ENCODE measurements at regions not wholly inside any gene's neighbourhood (a gene's known extent, or its start where the extent isn't known, plus 50 kb on each side); places are given as distances from the start of the nearest gene placed in this dataset.

DNA sequence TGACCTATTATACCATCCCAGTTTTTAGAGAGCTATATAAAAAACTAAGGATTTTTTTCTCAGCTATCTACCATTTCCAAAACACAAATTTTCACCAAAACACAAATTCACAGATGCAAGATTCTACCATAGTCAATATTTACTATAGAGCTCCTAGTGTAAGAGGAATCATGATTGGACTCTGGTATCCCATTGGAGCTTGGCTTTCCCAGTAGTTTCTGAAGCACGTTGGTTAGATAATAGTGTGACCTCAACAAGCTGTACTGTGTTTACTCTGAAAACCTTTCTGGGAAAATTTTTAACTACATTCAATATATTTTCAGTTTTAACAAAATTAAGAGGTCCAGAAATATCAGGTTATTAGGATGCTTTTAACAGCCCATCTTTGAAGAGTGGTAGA, 660.6 kb upstream of the SLC10A2 start:
- ATAC-seq (no peak), DNase-seq (no peak)
- H3K27me3 Mint-ChIP-seq: no peaks in the 10 kb centered on the region
- H3K27ac Mint-ChIP-seq: no peak overlapping the region
- H3K9me3 Mint-ChIP-seq: no peaks in the 10 kb centered on the region
- H3K36me3 Mint-ChIP-seq (ENCODE audit: low read depth): no peaks in the 10 kb centered on the region
- H3K4me1 Mint-ChIP-seq: no peaks in the 10 kb centered on the region
- H3K4me3 Mint-ChIP-seq: no peak overlapping the region

DNA sequence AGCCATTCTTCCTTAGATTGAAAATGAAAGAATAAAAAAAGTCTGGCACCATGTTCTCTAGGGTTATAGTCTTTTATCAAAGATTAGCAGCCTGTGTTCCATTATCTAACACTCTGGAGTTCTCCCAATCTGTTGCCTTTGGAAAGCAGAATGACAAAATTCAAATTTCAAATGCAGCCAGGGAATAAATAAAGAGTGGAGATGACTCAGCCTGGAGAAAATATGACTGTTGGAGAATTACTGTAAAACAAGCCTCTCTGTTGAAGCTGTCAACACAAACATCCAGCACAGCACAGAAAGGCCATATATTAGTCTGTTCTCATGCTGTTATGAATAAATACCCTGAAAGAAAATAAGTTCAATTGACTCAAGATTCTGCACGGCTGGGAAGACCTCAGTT, 650.5 kb upstream of the SLC10A2 start:
- Mint-ChIP-seq H3K27ac (no peak overlapping the region), H3K4me3 (no peak overlapping the region), H3K27me3 (no peaks in the 10 kb centered on the region), H3K36me3 (ENCODE audit: low read depth) (no peaks in the 10 kb centered on the region), H3K4me1 (no peaks in the 10 kb centered on the region), H3K9me3 (peaks cover 4% of the 10 kb centered on the region)
- ATAC-seq (no peak), DNase-seq (no peak)

DNA sequence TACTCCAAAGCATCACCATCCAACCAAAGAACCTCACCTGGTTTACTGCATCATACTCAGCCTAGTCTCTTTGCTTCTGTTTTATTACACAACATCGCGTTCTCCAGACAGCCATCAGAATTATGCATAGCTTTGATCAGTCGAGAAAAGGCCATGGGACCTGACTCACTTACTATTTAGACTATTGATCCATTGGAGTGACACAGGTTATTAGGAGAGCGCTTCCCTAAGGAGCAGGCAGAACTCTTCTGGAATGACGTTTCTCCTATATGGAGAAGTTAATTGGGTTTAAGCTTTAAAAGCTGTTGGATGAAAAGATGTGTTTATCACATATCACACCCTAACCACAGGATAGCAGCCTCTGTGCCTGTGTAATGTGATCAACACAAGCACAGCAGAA, 649.1 kb upstream of the SLC10A2 start:
- Mint-ChIP-seq H3K4me3 (no peak overlapping the region), H3K27ac (no peak overlapping the region), H3K9me3 (peaks cover 4% of the 10 kb centered on the region), H3K4me1 (no peaks in the 10 kb centered on the region), H3K27me3 (no peaks in the 10 kb centered on the region), H3K36me3 (ENCODE audit: low read depth) (no peaks in the 10 kb centered on the region)
- DNase-seq: no peak
- no peak for ATAC-seq

DNA sequence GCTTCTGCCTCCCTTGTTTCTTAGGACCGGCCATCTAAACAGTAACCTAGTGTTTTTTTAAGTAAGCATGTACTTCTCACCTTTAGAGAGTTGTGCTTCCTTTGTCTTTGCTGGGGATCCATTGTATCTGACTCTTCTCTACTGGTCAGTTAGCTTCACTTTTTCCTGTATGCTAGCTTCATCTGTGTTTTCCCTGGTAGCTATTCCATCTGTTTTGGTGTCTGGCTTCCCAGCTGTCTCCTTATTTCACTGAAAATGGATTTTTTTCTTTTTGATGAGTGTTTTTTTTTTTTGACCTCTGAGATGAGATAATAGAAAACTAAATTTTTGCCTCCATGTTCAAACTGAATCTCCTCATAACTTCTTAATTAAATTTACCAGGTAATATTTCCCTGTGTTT, 637.0 kb upstream of the SLC10A2 start:
- H3K27ac Mint-ChIP-seq: no peak overlapping the region
- no peak for DNase-seq
- H3K4me3 Mint-ChIP-seq: no peak overlapping the region
- no peak for ATAC-seq
- no peaks in the 10 kb centered on the region for H3K27me3 Mint-ChIP-seq
- peaks cover 3% of the 10 kb centered on the region for H3K9me3 Mint-ChIP-seq
- H3K4me1 Mint-ChIP-seq: no peaks in the 10 kb centered on the region
- H3K36me3 Mint-ChIP-seq (ENCODE audit: low read depth): no peaks in the 10 kb centered on the region

DNA sequence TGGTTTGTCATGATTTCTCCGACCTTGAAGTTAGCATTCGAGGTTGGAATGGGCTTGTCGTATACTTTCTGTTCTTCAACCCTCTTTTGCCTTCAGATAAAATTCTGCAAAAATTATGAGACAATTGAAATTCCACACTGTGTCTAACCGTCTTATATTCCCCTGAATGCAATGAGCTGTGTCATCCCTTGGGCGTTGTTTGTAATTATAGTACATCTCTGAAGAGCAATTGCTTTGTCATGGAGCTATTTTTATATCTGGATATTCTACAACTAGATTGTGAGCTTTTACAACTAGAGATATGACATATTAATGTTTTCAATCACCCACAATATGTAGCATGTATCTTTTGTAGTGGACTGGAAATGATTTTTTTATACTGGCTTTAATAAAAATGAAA, 631.8 kb upstream of the SLC10A2 start:
- ATAC-seq (no peak), DNase-seq (no peak)
- no peaks in the 10 kb centered on the region for H3K9me3 Mint-ChIP-seq
- no peaks in the 10 kb centered on the region for H3K27me3 Mint-ChIP-seq
- H3K4me3 Mint-ChIP-seq: no peak overlapping the region
- H3K36me3 Mint-ChIP-seq (ENCODE audit: low read depth): no peaks in the 10 kb centered on the region
- no peaks in the 10 kb centered on the region for H3K4me1 Mint-ChIP-seq
- H3K27ac Mint-ChIP-seq: no peak overlapping the region

DNA sequence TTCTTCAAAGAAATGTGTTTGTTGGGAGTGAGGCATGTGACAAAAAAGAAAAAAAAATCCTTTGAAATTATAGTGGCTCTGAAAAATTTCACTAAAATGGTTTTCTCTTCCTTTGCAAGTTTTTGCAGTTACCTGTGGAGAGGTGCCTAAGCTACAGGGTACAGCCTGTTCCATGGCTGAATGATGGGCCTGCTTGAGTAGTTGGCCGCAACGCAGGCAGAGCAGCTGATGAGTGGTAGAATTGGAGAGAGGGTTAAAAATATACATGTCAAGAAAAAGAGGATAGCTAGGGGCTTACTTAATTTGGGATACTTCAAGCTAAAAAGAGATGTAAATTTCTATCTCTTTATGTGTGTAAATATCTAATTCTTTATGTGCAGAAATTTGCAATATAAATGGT, 629.1 kb upstream of the SLC10A2 start:
- DNase-seq (no peak), ATAC-seq (no peak)
- Mint-ChIP-seq H3K36me3 (ENCODE audit: low read depth) (no peaks in the 10 kb centered on the region), H3K27ac (no peak overlapping the region), H3K4me3 (no peak overlapping the region), H3K27me3 (no peaks in the 10 kb centered on the region), H3K4me1 (no peaks in the 10 kb centered on the region), H3K9me3 (no peaks in the 10 kb centered on the region)

DNA sequence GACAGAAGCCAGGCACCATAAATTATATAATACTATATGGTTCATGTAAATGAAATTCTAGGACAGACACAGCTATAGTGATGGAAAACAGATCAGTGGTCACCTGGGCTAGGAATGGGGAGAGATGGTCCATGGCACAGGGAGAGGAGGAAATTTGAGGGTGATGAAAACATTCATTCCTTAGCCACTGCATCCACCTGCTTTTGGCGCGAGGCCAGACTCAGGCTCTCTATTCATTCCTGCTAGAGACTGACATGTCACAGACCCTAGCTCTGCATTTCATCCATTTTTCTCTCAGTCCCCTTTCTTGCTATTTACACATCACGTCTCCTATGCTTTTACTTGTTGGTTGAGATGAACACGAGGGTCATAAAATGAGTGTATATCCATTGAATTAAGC, 628.3 kb upstream of the SLC10A2 start:
- DNase-seq: no peak
- Mint-ChIP-seq H3K27ac (no peak overlapping the region), H3K36me3 (ENCODE audit: low read depth) (no peaks in the 10 kb centered on the region), H3K4me1 (no peaks in the 10 kb centered on the region), H3K4me3 (no peak overlapping the region), H3K27me3 (no peaks in the 10 kb centered on the region), H3K9me3 (no peaks in the 10 kb centered on the region)
- no peak for ATAC-seq

DNA sequence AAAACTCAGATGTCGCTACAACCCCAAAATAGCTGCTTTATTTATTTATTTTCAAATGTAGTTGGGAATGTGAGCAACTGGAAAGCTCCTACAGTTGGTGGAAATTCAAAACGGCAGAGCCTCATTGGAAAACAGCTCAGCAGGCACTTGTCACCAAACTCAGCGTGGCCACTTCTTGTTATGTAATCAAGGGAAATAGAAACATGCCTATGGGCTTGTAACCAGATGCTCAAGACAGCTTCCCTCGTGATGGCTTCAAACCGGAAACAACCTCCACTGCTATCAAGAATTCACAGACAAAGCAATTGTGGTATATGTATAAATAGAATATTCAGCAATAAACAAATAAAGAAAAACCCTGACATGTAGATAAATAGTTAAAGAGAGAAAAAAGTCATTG, 627.8 kb upstream of the SLC10A2 start:
- H3K36me3 Mint-ChIP-seq (ENCODE audit: low read depth): no peaks in the 10 kb centered on the region
- no peaks in the 10 kb centered on the region for H3K27me3 Mint-ChIP-seq
- H3K4me3 Mint-ChIP-seq: no peak overlapping the region
- ATAC-seq (no peak), DNase-seq (no peak)
- no peak overlapping the region for H3K27ac Mint-ChIP-seq
- no peaks in the 10 kb centered on the region for H3K9me3 Mint-ChIP-seq
- no peaks in the 10 kb centered on the region for H3K4me1 Mint-ChIP-seq

DNA sequence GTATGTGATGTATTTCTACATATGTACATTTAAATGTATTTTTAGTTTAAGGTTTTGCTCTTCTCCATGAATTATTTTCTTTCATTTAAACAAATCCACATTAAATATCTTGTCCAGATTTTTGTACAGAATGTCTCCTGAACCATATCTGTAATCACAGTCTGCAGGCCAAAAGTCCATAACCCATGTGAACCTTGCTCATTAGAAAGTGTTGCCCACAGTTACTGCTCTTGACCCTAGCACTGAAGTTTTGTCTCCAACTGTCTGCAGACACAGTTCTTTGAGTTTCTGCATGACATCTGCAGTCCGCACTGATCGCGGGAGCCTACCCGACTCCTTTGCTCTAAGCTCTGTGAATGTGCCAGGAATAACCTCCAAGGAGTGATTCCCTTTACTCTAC, 626.2 kb upstream of the SLC10A2 start:
- H3K4me3 Mint-ChIP-seq: no peak overlapping the region
- ATAC-seq: no peak

DNA sequence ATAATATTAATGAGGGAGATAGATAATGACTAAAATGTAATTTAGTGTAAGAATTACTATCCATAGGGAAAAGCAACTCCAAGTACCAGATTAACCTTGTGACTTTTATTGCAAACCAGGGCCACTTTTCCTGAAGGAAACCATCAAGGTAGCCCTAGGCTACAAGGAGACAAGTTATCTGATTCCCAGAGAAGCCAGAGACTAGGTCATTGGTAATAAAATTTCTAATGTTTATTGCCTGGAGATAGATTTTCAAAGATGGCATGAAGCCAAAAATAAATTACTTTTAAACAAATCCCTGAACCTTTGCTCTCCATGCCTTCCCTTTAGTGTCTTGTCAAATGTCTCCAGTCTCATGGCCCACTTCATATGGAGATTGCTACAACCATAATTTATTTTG, 610.1 kb upstream of the SLC10A2 start:
- Mint-ChIP-seq H3K36me3 (ENCODE audit: low read depth) (no peaks in the 10 kb centered on the region), H3K27me3 (no peaks in the 10 kb centered on the region), H3K27ac (no peak overlapping the region), H3K4me1 (no peaks in the 10 kb centered on the region), H3K4me3 (no peak overlapping the region), H3K9me3 (peaks cover 10% of the 10 kb centered on the region)
- no peak for ATAC-seq
- no peak for DNase-seq

More for the DNA sequence above, 626.2 kb upstream of the SLC10A2 start:
- Mint-ChIP-seq H3K36me3 (ENCODE audit: low read depth) (no peaks in the 10 kb centered on the region), H3K4me1 (no peaks in the 10 kb centered on the region), H3K27ac (no peak overlapping the region), H3K27me3 (no peaks in the 10 kb centered on the region), H3K9me3 (no peaks in the 10 kb centered on the region)
- DNase-seq: no peak

DNA sequence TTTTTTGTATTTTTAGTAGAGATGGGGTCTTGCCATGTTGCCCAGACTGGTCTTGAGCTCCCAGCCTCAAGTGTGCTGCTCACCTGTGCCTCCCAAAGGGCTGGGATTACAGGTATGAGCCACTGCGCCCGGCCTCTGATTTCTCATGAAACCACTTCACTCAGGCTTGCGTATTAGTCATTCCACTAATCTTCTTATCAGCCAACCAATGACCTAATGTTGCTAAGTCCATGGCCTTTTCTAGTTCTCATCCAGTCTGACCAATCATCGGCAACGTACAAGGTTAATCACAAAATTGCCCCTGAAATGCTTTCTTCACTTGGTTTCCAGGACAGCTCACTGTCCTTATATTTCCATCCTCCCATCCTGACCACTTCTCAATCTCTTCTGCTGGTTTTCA, 605.3 kb upstream of the SLC10A2 start:
- H3K27me3 Mint-ChIP-seq: no peaks in the 10 kb centered on the region
- ATAC-seq (no peak), DNase-seq (no peak)
- no peak overlapping the region for H3K27ac Mint-ChIP-seq
- H3K4me1 Mint-ChIP-seq: no peaks in the 10 kb centered on the region
- no peaks in the 10 kb centered on the region for H3K36me3 Mint-ChIP-seq (ENCODE audit: low read depth)
- H3K4me3 Mint-ChIP-seq: no peak overlapping the region
- peaks cover 10% of the 10 kb centered on the region for H3K9me3 Mint-ChIP-seq

DNA sequence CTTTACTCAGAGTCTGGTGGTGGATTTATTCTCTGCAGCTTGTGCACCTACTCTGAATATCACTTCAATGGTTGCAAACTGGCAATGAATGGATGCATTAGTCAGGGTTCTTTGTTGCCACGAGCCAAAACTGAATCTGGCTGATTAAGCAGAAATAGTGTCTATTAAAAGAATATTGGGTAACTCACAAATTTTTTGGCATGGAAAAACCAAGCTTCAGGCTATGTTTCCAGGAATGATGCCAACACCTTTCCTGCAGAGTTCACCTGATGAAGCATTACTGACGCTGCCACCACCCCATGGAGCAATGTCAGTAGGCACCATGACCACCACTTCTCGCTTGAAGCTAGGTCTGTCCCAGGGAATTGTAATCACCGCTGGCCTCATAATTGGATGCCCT, 597.8 kb upstream of the SLC10A2 start:
- DNase-seq: no peak
- no peak for ATAC-seq
- H3K4me1 Mint-ChIP-seq: no peaks in the 10 kb centered on the region
- no peaks in the 10 kb centered on the region for H3K27me3 Mint-ChIP-seq
- H3K27ac Mint-ChIP-seq: no peak overlapping the region
- H3K9me3 Mint-ChIP-seq: no peaks in the 10 kb centered on the region
- no peak overlapping the region for H3K4me3 Mint-ChIP-seq
- no peaks in the 10 kb centered on the region for H3K36me3 Mint-ChIP-seq (ENCODE audit: low read depth)

DNA sequence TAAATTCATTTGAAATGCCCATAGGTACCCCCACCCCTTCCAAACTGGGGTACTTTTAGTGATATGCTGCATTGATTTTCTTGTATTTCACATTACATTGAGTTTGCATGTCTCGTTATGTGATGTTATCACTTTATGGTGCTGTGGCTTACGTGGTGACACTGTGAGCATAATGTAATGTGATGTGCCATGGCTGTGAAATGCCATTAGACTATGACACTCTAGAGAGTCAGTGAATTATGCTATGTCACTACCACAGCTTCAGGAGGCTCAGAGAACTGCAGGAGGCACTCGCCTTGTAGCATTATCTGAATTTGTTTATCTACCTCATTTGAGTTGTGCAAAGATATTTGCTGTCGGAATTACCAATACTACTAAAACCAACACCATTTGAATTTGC, 590.1 kb upstream of the SLC10A2 start:
- H3K27me3 Mint-ChIP-seq: no peaks in the 10 kb centered on the region
- DNase-seq: no peak
- no peak overlapping the region for H3K27ac Mint-ChIP-seq
- H3K4me3 Mint-ChIP-seq: no peak overlapping the region
- no peaks in the 10 kb centered on the region for H3K36me3 Mint-ChIP-seq (ENCODE audit: low read depth)
- H3K9me3 Mint-ChIP-seq: no peaks in the 10 kb centered on the region
- H3K4me1 Mint-ChIP-seq: no peaks in the 10 kb centered on the region
- no peak for ATAC-seq

DNA sequence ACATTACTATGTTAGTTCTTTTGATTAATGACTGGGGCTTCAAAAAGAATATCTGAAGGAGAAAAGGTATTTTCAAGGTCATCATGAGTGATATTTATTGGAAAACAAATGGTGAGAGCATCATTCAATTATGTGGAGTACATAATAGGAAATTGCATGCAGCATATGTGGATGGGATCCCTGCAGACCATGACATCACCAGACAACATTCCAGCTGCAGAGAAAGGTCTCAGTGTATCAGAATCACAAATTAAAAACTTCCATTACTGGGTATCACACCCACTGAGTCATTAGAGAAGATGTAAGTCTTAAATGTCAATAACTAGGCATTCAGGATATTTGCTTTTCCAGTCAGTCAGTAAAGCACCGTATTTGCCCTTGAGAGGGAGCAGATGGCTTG, 574.4 kb upstream of the SLC10A2 start:
- Mint-ChIP-seq H3K9me3 (no peaks in the 10 kb centered on the region), H3K27me3 (no peaks in the 10 kb centered on the region), H3K4me1 (no peaks in the 10 kb centered on the region), H3K4me3 (no peak overlapping the region), H3K27ac (no peak overlapping the region), H3K36me3 (ENCODE audit: low read depth) (no peaks in the 10 kb centered on the region)
- ATAC-seq: no peak
- no peak for DNase-seq

DNA sequence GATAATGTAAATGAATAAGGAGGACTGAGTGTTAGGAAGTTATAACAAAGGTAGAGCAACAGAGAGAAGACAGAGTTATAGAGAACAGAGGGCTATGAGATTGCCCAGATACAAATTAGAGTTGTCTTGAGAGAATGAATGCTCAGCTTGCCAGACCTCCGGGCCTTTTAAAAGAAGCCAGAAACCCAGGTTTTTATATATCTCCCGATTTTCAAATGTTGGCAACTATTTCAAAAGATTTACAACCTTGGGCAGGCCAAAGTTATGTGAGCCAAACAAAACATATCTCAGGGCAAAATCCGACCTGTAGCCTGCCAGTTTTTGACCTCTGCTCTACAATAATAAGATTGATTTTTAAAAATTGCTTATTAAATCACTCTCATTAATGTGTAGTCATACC, 573.1 kb upstream of the SLC10A2 start:
- H3K4me3 Mint-ChIP-seq: no peak overlapping the region
- ATAC-seq (no peak), DNase-seq (no peak)
- no peak overlapping the region for H3K27ac Mint-ChIP-seq
- no peaks in the 10 kb centered on the region for H3K9me3 Mint-ChIP-seq
- H3K4me1 Mint-ChIP-seq: no peaks in the 10 kb centered on the region
- no peaks in the 10 kb centered on the region for H3K36me3 Mint-ChIP-seq (ENCODE audit: low read depth)
- no peaks in the 10 kb centered on the region for H3K27me3 Mint-ChIP-seq

DNA sequence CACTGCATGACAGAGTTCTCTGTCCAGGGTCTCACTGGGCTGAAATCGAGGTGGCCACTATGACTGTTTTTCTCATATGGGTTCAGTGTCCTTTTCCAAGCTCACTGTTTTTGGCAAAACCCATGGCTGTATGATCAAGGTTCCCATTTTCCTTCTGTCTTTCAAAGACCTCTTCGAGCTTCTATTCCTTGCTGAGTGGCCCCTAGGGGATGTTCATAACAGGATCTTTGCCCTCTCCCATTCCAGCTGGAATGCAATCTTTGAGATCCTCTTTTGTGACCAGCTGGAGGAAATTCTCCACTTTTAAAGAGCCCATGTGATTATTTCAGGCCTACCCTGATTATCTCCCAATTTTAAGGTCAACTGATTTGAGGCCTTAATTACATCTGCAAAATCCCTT, 572.5 kb upstream of the SLC10A2 start:
- Mint-ChIP-seq H3K27me3 (no peaks in the 10 kb centered on the region), H3K9me3 (no peaks in the 10 kb centered on the region), H3K4me3 (no peak overlapping the region)

More for the DNA sequence above, 572.5 kb upstream of the SLC10A2 start:
- no peaks in the 10 kb centered on the region for H3K36me3 Mint-ChIP-seq (ENCODE audit: low read depth)
- ATAC-seq (no peak), DNase-seq (no peak)
- no peaks in the 10 kb centered on the region for H3K4me1 Mint-ChIP-seq
- no peak overlapping the region for H3K27ac Mint-ChIP-seq
